Non-pigmented ciliary epithelial cell (primary cell): ENCODE measurements at regions not wholly inside any gene's neighbourhood (a gene's known extent, or its start where the extent isn't known, plus 50 kb on each side); places are given as distances from the start of the nearest gene placed in this dataset.
A peak's percentile ranks its signal among the peaks of the same experiment; 100 is the strongest.

Experiments used
- DNase-seq: peaks from one replicate; pipeline ENCODE4 v3.0.0-alpha.2; 2010; ENCODE audit warnings: low read depth

DNA sequence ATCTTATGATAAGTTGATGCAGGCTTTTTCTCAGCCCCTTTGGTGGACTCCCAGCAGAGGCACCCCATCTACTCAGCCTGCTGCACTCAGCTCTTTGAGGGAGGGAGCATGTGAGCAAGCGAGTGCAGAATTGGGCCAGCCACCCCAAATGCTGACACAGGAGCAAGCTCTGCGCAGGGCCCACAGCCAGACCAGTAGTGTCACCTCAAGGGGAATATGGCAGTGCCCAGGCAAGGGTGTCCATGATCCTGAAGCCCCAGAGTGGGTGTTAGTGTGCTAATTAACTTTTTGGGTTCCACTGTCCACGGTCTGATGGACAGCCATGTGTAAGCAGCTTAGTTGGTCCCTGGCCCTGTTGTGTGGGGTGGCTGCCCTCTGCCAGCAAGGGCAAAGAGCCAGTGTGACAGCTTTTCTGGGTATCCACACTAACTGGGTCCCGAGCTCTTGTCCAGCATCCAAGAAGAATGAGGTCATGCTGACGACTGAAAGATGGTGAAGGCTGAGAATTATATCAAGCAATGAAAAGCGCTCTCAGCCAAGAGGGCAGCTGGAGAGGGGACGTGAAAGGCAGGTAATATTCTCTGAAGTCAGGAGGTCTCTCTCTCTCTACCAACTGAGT is 898.3 kb upstream of the PCDH9 start:
- no peak for DNase-seq

DNA sequence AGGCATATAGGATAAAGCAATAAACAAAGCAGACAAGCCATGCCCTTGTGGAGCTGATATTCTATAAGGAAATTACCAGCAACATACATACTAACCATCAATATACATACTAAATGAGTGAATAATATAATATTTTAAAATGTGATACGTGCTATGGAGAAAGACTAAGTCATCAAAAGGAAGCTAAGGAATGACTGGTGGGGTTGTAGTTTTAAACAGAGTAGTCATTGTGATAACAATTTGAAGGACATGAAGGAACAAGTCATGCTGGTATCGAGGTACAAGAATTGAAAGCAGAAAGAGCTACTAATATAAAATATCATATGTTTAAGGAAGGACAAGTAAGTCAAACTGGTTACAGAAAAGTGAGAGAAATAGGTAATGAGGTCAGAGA is 894.9 kb upstream of the PCDH9 start:
- no peak for DNase-seq

DNA sequence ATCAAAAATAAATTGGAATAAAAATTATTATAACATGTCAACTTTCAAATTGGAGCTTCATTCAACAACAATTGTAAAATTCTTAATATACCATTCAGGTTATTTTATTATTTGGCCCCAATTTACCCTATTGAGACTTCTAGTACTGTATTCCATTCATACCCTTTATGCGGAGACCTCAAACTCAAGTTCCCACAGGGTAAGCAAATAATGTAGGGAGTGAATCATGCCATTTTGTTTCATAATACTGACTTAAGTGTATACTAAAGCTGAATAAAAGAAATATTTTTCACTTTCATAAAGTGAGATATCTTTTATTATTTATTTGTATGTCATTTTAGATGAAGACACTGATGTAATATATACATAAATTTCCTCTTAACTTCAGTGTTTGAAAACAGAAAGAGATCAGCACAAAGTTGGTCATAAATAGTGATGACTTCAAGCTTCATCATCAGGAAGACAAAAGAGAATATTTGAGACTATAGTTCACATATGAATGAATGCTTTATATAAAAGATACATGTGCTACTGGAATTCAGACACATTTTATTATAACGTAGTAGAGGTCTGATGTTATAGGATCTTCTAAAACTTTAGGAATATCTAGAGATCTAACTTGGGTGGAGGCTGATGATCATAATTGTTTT is 894.4 kb upstream of the PCDH9 start:
- no peak for DNase-seq

DNA sequence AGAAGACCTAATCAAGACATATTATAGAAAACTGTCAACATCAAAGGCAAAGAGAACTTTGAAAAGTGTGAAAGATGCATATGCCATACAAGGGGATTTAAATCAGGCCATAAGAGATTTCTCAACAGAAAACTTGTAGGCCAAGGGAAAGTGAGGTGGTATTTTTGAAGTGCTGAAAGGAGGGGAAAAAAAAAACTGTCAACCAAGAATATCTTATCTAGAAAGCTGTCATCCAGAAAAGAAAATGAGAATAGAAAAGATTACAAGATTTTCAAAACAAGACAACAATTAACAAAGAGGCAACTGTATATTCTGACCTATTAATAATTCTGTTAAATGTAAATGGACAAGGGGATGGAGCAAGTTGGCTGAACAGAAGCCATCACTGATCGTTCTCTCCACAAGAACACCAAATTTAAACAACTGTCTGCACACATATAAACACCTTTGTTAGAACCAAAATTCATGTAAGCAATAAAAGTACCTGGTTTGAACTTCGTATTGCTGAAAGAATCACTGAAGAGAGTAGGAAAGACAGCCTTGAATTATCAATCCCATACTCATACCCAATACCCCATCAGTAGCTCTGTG is 880.1 kb upstream of the PCDH9 start:
- no peak for DNase-seq

DNA sequence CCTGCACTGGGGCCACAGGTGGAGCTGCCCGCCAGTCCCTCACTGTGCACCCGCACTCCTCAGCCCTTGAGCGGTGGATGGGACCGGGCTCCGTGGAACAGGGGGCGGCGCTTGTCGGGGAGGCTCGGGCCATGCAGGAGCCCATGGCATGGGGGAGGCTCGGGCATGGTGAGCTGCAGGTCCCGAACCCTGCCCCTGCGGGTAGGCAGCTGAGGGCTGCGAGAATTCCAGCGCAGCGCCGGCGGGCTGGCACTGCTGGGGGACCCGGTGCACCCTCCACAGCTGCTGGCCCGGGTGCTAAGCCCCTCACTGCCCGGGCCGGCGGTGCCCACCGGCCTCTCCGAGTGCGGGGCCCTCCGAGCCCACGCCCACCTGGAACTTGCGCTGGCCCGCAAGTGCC is 877.5 kb upstream of the PCDH9 start:
- DNase-seq: no peak

DNA sequence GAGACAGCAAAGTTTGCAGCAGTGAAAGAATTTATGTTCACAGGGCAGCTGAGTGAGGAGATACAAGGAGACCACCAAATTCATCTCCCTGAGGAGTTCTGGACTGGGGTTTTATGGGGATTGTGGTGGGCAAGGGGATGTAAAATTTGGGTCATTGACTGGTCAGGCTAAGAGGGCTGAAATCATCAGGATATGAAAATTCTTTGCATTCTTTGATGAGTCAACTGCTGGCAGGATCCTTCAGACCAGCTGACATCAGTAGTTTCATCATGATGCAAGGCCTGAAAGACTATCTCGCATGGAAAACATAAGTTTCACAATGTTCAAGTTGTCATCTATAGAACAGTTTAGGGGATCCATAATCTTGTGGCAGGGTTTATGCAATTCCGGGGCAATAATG is 869.5 kb upstream of the PCDH9 start:
- DNase-seq: peak; percentile 52

DNA sequence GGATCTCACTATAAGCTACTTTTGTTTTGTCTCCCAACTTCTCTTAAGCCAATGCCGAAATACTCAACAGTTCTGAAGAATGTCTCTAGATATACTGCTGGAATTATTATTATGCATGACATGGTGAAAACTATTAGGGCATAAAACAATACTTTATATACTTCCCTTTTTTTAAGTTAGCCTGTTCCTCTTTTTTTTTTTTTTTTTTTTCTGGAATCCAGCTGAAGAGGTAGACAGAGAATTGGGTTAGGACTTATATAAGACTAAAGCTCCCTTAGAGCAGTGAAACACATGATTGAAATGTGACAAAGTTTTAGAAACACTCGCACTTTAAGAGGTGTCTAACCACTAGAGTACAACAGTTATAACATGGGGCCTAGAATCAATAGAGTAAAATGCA is 850.9 kb upstream of the PCDH9 start:
- no peak for DNase-seq

DNA sequence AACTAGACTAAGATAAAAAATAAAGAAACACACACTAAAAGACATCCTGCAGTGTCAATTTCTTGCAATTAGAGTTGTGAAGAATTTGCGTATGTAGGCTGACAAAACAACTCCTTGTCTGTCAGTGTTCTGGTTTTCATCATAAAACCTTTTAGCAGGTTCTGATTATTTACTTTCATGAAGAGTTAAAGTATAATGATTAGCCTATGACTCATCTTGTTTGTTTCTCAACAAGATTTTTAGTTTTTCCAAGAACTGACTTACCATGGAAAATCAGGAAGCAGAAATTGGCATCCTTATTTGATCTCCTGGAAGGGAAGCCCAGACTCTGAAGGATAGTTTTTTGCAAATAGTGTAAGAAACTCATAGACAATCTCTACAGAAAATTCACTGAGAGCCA is 848.7 kb upstream of the PCDH9 start:
- DNase-seq: no peak

DNA sequence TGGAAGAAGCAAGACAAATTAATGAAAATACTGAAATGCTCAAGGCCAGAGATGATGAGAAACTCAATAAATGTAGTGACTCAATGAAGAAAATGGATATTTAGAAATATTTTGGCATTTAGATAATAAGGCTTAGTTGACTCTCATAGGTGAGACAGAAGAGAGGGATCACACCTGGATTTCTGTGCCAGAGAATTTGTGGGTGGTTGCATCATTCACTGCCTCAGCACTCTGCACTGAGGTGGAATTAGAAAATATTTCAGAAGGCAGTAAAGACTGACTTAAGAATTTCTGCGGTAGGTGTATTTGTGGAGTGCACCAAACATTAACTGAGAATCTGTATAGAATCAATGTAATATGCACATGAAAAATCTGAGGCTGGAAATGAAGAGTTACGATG is 848.3 kb upstream of the PCDH9 start:
- no peak for DNase-seq

DNA sequence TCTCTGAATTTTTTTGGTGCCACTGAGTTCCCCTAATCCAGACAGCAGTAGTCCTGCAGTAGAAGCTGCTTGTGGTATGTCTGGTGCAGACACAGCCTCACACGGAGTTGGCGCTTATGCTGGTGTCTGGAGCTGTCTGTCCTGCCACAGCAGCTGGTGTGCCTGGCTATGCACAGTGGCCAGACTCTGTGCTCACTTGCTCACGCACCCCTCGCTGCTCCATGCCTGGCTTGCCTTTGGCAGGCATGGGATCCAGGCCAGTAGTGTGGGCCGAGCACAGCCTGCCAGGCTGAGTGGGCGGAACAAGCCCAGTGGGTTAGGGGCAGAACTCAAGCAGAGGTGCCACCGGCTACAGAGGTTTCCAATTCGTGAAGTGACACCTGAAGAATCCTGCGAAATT is 845.9 kb upstream of the PCDH9 start:
- DNase-seq: no peak

DNA sequence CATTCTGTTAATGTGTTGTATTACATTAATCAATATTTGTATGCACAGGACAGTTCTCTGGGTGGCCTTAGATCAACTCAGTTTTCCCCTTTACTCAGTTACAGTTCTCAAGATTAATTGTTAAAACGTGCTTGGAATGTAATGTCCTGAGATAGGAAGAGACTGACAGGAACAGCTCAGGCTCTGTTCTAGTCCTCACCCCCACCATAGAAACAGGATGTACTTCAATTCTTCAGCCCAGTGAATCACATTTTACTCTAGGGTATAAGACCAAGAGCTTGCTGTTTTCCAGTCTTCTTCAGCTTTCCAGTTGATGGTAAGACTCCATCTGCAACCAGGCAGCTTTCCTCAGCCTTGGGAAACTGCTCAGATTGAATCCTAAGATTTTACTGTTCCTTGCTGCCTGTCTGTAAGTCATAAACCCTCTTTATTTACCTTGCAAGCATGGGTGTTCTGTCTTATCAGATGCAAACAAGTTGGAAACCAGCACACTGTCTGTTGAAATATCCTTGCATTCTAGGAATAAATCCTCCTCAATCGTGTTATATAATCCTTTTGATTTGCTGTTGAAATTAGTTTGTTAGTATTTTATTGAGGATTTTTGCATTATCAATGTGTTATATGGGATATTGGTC is 836.9 kb upstream of the PCDH9 start:
- DNase-seq: no peak

DNA sequence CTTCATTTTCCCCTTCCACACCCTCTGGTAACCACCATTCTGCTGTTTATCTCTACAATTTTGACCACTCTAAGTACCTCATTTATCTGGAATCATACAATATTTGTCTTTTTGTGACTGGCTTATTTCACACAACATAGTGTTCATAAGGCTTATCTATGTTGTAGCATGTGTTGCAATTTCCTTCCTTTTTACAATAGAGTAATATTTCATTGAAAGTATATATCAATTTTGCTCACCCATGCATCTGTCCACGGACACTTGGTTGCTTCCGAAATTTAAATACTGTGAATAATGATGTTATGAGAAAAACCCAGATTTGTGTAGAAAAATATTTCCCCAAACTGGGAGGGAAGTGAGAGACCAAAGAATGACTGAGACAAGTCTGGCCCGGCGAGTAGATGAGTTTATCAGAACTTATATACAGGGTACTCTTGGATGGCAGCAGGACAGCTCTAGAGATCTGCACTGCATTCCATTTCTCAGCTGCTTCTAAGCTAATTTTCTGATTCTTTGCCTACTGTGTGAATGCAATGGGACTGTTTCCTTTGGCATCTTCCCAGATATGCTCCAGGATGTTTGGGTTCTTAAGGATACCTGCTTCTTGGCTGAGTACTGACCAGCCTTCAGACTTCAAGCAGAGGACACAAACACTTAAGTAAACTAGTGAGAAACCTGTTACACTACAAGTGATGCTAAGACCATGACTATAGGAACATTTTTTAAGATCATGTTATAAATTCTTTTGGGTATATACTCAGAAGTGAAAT is 834.0 kb upstream of the PCDH9 start:
- no peak for DNase-seq

DNA sequence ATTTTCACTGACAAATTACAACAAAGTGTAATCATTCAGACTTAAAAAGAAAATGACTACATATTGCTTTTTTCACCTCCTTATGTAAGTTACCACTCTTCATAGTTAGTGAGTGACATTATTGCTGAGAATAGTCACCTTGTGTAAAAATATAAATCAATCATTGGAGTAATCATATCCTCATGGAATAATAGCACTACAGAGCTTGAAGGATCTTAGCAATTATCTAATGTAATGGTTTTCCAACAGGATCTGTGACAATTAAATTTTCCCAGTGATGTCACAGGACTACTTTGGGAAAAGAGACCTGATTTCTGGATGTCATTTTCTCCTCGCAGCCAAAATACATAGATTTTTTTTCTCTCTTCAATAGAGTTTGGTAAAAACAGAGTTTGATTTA is 833.0 kb upstream of the PCDH9 start:
- DNase-seq: no peak

DNA sequence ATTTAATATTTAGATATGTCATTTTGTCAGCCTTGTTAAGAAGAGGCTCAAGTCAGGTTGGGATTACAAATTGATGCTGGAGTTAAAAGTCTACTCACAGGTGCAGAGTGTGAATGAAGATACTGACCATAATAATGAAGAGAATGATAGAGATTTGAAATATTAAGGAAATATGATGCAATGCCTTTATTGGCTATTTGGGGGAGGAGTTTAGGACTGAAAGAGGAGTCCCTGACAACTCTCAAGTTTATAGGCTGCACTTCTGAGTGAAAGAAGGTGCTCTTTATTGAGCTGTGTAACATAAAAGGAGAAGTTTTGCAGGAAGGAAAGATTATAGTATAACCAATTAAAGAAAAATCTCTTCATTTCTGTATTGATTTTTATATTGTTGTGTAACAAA is 827.7 kb upstream of the PCDH9 start:
- DNase-seq: no peak

DNA sequence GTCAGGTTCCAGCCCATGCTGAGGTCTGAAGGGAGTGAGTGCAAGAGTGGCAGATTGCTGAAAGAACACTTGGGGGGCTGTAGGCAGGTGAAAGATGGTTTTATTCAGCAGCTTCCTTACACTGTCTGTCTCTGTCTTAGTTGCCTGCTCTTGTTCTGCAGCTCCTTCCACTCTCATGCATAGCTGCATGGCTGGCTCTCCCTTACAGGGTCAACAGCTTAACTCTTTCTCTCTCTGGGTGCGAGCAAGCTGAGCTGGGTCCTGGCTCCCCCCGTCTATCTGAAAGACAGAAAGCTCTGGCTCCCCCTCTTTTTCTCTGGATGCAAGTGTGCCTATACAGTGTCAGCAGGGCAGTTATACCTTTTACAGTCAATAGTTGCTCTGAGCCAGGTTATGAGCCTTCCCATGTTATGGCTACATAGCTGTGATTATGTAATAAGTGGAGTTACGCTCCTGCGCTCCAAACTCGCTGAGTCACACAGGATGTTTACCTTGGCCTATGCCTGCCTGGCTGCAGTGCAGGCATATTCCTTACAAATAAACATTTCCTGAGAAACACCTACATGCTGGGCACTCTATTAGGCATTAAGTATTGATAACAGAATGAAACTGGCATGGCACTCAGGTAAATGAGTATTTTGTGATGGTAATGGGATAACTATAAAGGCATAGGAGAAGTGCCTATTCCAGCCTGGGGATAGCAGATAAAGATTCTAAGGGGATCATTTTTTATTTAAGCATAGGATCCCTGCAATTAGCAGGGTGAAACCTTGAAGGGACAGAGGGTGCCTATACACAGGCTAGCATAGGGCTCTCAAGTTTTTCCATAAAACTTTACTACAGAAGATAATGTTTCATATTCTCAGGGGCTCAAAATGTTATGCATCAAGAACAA is 826.9 kb upstream of the PCDH9 start:
- DNase-seq: peak; percentile 43

DNA sequence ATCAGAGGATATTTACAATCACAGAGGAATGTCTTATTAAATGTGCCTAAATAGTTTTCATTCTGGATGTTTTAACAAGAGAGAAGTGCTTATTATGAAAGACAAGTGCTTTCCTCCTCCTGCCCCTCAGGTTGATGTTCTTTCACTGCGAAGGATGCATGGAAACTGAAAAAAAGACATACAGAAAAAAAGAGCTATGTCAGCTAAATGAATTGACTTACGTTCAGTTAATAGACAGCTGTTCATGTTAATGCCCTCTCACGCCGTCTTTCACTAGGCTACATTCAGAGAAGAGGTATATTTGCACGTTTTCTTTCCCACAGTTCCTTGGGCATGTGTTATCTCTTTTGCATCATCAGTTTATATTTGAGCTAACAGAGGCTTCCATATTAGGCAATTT is 821.8 kb upstream of the PCDH9 start:
- no peak for DNase-seq

DNA sequence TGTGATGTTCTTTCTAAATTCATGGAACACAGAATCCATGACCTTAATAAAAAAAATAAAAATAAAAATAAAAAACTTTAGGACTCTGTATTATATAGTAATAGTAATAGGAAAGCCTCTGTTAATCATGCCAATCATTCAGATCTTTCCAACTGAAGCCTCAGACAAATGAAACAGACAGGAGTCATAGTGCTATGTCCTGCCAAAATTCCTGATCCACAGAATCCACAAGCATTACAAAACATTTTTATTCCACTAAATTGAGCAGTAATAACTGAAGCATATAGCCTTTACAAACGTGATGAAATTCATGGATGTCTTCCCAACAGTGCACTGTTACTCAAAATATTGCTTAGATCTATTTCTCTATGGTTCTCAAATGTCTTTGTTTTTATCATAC is 820.6 kb upstream of the PCDH9 start:
- no peak for DNase-seq

DNA sequence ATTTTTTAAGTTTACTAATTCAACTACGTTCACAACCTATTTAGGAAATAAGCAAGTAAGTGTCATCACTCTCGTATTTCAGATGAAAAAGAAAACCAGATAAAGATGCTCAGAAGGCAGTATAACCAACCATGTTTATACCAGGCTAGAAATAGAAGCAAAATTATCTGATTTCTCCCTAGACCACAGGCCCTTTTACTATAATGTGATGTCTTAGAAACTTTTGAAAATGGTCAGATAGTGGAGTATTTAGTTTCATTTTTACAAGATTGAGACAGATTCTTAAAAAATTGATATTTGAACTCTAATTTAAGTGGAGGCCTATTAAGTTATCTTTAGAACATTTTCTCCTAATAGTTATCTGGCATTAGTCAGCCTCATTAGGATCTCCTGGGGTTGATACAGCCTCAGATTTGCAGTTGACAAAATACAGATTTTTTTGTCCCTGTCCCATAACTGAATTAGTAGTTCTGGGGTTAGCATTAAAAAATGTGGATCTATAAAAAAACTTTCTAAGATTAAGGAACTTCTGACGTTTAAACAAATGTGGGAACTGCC is 818.7 kb upstream of the PCDH9 start:
- DNase-seq: no peak

DNA sequence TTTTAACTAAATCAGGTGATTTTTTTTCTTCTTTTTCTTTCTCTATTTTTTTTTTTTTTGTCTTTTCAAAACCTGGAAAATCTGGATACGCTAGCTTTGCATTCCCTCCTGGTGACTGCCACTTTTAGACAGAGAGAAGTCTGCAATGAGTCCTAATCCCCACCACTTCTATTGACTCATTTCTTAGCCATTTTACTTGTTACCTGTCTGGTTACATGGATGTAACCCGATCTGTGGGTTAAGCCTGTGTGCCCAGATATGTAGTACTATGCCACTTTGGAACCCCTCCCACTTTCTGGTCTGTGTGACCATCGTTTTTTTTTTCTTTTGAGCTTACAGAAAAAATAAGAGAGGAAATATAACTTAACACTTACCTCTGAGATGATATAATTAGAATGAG is 817.8 kb upstream of the PCDH9 start:
- DNase-seq: no peak

DNA sequence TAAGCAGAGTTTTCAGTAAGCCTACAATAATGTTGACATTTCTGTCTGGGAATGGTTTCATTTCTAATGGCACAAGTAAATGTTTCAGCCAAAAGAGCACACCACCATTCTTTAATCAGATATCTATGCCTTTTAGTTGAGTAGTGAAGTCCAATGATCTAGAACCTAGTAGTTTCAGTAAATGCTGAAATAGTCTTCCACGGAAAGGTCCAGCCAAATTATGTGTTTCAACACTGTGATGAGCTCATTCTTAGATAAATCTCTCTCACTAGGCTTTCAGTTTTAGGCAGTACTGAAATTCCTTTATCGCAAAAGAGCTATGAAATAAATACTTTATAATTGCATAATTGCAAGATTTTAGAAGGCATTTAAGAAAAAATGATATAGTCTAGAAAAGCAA is 816.8 kb upstream of the PCDH9 start:
- DNase-seq: no peak

DNA sequence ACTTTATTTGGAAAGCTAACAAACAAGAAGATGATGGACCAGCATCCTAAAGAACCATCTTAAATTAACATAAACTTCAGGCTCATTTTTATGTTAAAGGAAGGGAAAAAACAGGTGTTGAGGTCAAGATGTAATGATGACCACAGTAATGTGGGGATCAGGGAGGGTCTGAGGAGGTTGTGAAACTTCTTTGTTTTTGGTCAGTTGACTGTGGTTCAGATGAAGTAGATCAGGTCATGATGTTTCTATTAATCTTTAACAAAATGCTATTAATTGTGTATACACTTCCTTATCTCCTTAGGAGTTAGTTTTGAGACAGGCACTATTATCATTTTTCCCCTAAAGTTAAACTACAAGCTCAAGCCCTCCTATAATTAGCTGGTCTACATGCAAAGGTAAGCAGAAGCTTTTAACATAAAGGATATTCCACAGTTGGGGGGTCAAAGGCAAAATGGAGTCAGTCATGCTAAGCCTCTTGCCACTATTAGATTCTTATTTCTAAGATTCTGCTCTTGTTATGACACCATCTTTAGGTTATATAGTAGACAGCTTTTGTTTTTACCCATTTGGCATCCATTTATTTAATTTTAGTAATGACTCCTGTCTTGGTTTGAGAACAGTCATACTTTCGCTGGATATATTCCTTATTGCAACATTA is 800.1 kb upstream of the PCDH9 start:
- DNase-seq: no peak
